WTC11 (cell line): ENCODE measurements at regions not wholly inside any gene's neighbourhood (a gene's known extent, or its start where the extent isn't known, plus 50 kb on each side); places are given as distances from the start of the nearest gene placed in this dataset.

Experiments
- ATAC-seq: fragments of 200-7000 bp; cut with Tn5 transposase; 2 replicates; pipeline ENCODE4 v1.10.0; 2021; ENCODE audit warnings: mild to moderate bottlenecking, moderate library complexity
- CTCF ChIA-PET: fragments of 300-600 bp; sonication (Branson Sonifier 250); formaldehyde crosslinking; loops from one replicate; lab custom pipeline; 2021; ENCODE audit warnings: antibody characterized with exemption; lab: Charles Lee
- POLR2A ChIA-PET: fragments of 350-600 bp; sonication (Branson Sonifier 250); formaldehyde crosslinking; loops from one replicate; lab custom pipeline; 2021; ENCODE audit warnings: antibody characterized with exemption; lab: Charles Lee
- DNase-seq: peaks from one replicate; pipeline ENCODE4 v3.0.0; 2021; ENCODE audit warnings: low spot score
- H3K27ac Mint-ChIP-seq: 2 replicates; pipeline ENCODE4 v1.8.0; 2021; ENCODE audit warnings: mixed read lengths
- H3K27me3 Mint-ChIP-seq: 2 replicates; pipeline ENCODE4 v1.8.0; 2021; ENCODE audit warnings: low read depth, mild to moderate bottlenecking, moderate library complexity, mixed read lengths
- H3K36me3 Mint-ChIP-seq: 2 replicates; pipeline ENCODE4 v1.8.0; 2021; ENCODE audit warnings: mixed read lengths
- H3K4me1 Mint-ChIP-seq: 2 replicates; pipeline ENCODE4 v1.8.0; 2022; ENCODE audit warnings: mixed read lengths
- H3K4me3 Mint-ChIP-seq: 2 replicates; pipeline ENCODE4 v1.8.0; 2021; ENCODE audit warnings: mild to moderate bottlenecking, moderate library complexity, mixed read lengths
- H3K9me3 Mint-ChIP-seq: 2 replicates; pipeline ENCODE4 v1.8.0; 2021; ENCODE audit warnings: mixed read lengths
- AFF4 ChIP-seq: sonication (generic); formaldehyde crosslinking; IDR thresholded peaks from 2 replicates; pipeline ENCODE4 v1.8.1; 2023; ENCODE audit warnings: mild to moderate bottlenecking, missing genetic modification reagents, borderline replicate concordance
- ATF6 ChIP-seq: sonication (generic); formaldehyde crosslinking; IDR thresholded peaks from 2 replicates; pipeline ENCODE4 v1.8.1; 2023; ENCODE audit warnings: mild to moderate bottlenecking, missing genetic modification reagents
- ERG ChIP-seq: fragments of 250-450 bp; sonication (Bioruptor Pico); IDR thresholded peaks from 2 replicates; pipeline ENCODE4 v1.8.0; 2021; ENCODE audit warnings: mild to moderate bottlenecking
- FOXP1 ChIP-seq: sonication (generic); formaldehyde crosslinking; IDR thresholded peaks from 2 replicates; pipeline ENCODE4 v1.8.0; 2022; ENCODE audit warnings: missing genetic modification reagents, mild to moderate bottlenecking, moderate library complexity, borderline replicate concordance
- GRHL2 ChIP-seq: fragments of 250-450 bp; sonication (Bioruptor Pico); IDR thresholded peaks from 2 replicates; pipeline ENCODE4 v1.8.0; 2022; ENCODE audit warnings: mild to moderate bottlenecking, moderate library complexity; ENCODE audit not compliant: insufficient replicate concordance, severe bottlenecking
- MAX ChIP-seq: sonication (generic); formaldehyde crosslinking; IDR thresholded peaks from 2 replicates; pipeline ENCODE4 v1.8.0; 2022; ENCODE audit warnings: mild to moderate bottlenecking, missing genetic modification reagents
- MYBL2 ChIP-seq: sonication (generic); formaldehyde crosslinking; IDR thresholded peaks from 2 replicates; pipeline ENCODE4 v1.8.1; 2023; ENCODE audit warnings: mild to moderate bottlenecking, moderate library complexity, missing genetic modification reagents
- SP1 ChIP-seq: sonication (generic); formaldehyde crosslinking; conservative IDR thresholded peaks from 2 replicates; pipeline ENCODE4 v1.8.1; 2022; ENCODE audit warnings: missing genetic modification reagents
- ZNF263 ChIP-seq: sonication (generic); formaldehyde crosslinking; IDR thresholded peaks from 2 replicates; pipeline ENCODE4 v1.8.1; 2022; ENCODE audit warnings: low read depth, mild to moderate bottlenecking, moderate library complexity, missing genetic modification reagents
- ZNF423 ChIP-seq: fragments of 250-450 bp; sonication (Bioruptor Pico); IDR thresholded peaks from 2 replicates; pipeline ENCODE4 v2.1.2; 2022; ENCODE audit warnings: mild to moderate bottlenecking, moderate library complexity
- TF ChIP-seq, protein P1 (sequence below): fragments of 250-450 bp; sonication (Bioruptor Pico); IDR thresholded peaks from 2 replicates; pipeline ENCODE4 v1.9.0; 2021; ENCODE audit warnings: mild to moderate bottlenecking
- TF ChIP-seq, protein P2 (sequence below): sonication (generic); formaldehyde crosslinking; IDR thresholded peaks from 2 replicates; pipeline ENCODE4 v1.8.1; 2023; ENCODE audit warnings: mild to moderate bottlenecking, missing genetic modification reagents, moderate library complexity

DNA sequence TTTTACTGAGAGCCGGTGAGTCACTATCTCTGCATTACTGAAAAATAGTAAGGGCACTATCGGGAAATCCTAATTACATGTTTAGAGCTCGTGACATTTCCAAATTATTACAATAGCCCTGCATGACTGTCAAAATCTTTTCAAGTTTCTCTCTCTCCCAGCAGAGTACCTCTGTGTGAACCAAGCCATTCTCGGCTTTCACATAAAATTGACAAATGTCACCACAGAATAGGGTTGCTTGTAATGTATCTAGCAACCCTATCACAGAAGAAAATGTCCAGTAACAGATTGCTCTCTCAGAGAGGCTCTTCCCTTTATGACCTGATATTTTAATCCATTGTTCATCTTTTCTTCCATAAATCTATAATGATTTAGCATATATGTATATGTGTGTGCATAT lies 144.8 kb upstream of the GNPDA2 start (continued):
- TF ChIP-seq, protein P1, sequence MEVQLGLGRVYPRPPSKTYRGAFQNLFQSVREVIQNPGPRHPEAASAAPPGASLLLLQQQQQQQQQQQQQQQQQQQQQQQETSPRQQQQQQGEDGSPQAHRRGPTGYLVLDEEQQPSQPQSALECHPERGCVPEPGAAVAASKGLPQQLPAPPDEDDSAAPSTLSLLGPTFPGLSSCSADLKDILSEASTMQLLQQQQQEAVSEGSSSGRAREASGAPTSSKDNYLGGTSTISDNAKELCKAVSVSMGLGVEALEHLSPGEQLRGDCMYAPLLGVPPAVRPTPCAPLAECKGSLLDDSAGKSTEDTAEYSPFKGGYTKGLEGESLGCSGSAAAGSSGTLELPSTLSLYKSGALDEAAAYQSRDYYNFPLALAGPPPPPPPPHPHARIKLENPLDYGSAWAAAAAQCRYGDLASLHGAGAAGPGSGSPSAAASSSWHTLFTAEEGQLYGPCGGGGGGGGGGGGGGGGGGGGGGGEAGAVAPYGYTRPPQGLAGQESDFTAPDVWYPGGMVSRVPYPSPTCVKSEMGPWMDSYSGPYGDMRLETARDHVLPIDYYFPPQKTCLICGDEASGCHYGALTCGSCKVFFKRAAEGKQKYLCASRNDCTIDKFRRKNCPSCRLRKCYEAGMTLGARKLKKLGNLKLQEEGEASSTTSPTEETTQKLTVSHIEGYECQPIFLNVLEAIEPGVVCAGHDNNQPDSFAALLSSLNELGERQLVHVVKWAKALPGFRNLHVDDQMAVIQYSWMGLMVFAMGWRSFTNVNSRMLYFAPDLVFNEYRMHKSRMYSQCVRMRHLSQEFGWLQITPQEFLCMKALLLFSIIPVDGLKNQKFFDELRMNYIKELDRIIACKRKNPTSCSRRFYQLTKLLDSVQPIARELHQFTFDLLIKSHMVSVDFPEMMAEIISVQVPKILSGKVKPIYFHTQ (CRISPR knock-in tag): no peak
- TF ChIP-seq FOXP1 (CRISPR knock-in tag) (no peak), MAX (no peak), ERG (no peak), SP1 (CRISPR knock-in tag) (no peak), MYBL2 (CRISPR knock-in tag) (no peak), ATF6 (CRISPR knock-in tag) (no peak)
- TF ChIP-seq, all 79 proteins: peak for 0

GRCh38 chr4:44869985-44870384 lies 143.6 kb upstream of the GNPDA2 start:
- Mint-ChIP-seq H3K27me3 (no peaks in the 10 kb centered on the region; the same call in none of the 2 replicates), H3K36me3 (no peaks in the 10 kb centered on the region), H3K4me1 (peaks cover 19% of the 10 kb centered on the region), H3K9me3 (peaks cover under 1% of the 10 kb centered on the region; the same call in 1 of the 2 replicates), H3K4me3 (no peak overlapping the region), H3K27ac (no peak overlapping the region)
- DNase-seq (no peak), ATAC-seq (no peak)
- CTCF ChIA-PET: no interaction called here
- POLR2A ChIA-PET: no interaction called here
- TF ChIP-seq ZNF423 (CRISPR knock-in tag) (no peak), AFF4 (CRISPR knock-in tag) (no peak), ZNF263 (CRISPR knock-in tag) (no peak), GRHL2 (CRISPR knock-in tag) (no peak)
- TF ChIP-seq, protein P2, sequence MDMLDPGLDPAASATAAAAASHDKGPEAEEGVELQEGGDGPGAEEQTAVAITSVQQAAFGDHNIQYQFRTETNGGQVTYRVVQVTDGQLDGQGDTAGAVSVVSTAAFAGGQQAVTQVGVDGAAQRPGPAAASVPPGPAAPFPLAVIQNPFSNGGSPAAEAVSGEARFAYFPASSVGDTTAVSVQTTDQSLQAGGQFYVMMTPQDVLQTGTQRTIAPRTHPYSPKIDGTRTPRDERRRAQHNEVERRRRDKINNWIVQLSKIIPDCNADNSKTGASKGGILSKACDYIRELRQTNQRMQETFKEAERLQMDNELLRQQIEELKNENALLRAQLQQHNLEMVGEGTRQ (CRISPR knock-in tag): no peak
